Dendritic cell treated with granulocyte-macrophage colony-stimulating factor and Interleukin-4, amounts not matched to agents 40 ng/mL and 50 ng/mL, for 4 days (primary cell): ENCODE measurements at regions not wholly inside any gene's neighbourhood (a gene's known extent, or its start where the extent isn't known, plus 50 kb on each side); places are given as distances from the start of the nearest gene placed in this dataset.
"Not testable (repeated sequence)": the region's sequence is repeated elsewhere in the genome, so short reads cannot be mapped to it uniquely, and the experiment has no call there.

Experiments used
- H3K27ac Mint-ChIP-seq: one replicate; pipeline ENCODE4 v1.8.0; 2022; ENCODE audit warnings: mild to moderate bottlenecking, mixed read lengths
- H3K27me3 Mint-ChIP-seq: one replicate; pipeline ENCODE4 v1.8.0; 2022; ENCODE audit warnings: mild to moderate bottlenecking, mixed read lengths
- H3K36me3 Mint-ChIP-seq: one replicate; pipeline ENCODE4 v1.8.0; 2022; ENCODE audit warnings: low read depth, mixed read lengths
- H3K4me1 Mint-ChIP-seq: one replicate; pipeline ENCODE4 v1.8.0; 2022; ENCODE audit warnings: low read depth, mixed read lengths
- H3K4me3 Mint-ChIP-seq: one replicate; pipeline ENCODE4 v1.8.0; 2022; ENCODE audit warnings: mild to moderate bottlenecking, moderate library complexity, mixed read lengths
- H3K9me3 Mint-ChIP-seq: one replicate; pipeline ENCODE4 v1.8.0; 2022; ENCODE audit warnings: mixed read lengths
- intact Hi-C: fragments of 100-400 bp; cut with micrococcal nuclease; formaldehyde crosslinking; loops from one replicate; pipeline ENCODE4 v1.15.0; 2022

DNA sequence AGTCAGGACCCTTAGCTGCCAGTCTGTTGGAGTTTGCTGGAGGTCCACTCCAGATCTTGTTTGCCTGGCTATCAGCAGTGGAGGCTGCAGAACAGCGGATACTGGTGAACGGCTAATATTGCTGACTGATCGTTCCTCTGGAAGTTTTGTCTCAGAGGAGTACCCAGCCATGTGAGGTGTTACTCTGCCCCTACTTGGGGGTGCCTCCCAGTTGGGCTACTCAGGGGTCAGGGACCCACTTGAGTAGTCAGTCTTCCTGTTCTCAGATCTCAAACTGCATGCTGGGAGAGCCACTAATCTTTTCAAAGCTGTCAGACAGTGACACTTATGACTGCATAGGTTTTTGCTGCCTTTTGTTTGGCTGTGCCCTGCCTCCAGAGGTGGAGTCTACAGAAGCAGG, 160.5 kb downstream of the OR4A47 start:
- intact Hi-C loops, H3K4me3 Mint-ChIP-seq, H3K27me3 Mint-ChIP-seq, H3K27ac Mint-ChIP-seq, H3K4me1 Mint-ChIP-seq, H3K36me3 Mint-ChIP-seq: not testable (repeated sequence)
- peaks cover 61% of the 10 kb centered on the region for H3K9me3 Mint-ChIP-seq

GRCh38 chr11:48669146-48669545, 180.6 kb downstream of the OR4A47 start:
- Mint-ChIP-seq H3K27me3 (no peaks in the 10 kb centered on the region), H3K27ac (no peak overlapping the region), H3K4me1 (no peaks in the 10 kb centered on the region), H3K36me3 (no peaks in the 10 kb centered on the region), H3K4me3 (no peak overlapping the region), H3K9me3 (peaks cover 65% of the 10 kb centered on the region)
- intact Hi-C loops = no loop called here

- no peaks in the 10 kb centered on the region for H3K27me3 Mint-ChIP-seq
- intact Hi-C loops = no loop called here
- H3K27ac Mint-ChIP-seq = no peak overlapping the region
- H3K4me3 Mint-ChIP-seq = no peak overlapping the region
- H3K4me1 Mint-ChIP-seq = no peaks in the 10 kb centered on the region
- H3K9me3 Mint-ChIP-seq = peaks cover 74% of the 10 kb centered on the region
- H3K36me3 Mint-ChIP-seq = no peaks in the 10 kb centered on the region
These were observed 187.4 kb downstream of the OR4A47 start for GRCh38 chr11:48675945-48676344.

DNA sequence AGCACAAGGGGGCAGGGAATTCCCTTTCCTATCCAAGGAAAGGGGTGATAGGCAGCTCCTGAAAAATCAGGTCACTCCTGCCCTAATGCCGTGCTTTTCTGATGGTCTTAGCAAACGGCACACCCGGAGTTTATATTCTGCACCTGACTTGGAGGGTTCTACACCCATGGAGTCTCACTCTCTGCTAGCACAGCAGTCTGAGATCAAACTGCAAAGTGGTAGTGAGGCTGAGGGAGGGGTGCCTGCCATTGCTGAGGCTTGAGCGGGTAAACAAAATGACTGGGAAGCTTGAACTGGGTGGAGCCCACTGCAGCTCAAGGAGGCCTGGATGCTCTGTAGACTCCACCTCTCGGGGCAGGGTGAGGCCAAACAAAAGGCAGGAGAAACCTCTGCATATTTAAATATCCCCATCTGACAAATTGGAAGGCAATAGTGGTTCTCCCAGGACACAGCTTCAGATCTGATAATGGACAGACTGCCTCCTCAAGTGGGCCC, 194.7 kb downstream of the OR4A47 start:
- intact Hi-C loops = no loop called here
- peaks cover 80% of the 10 kb centered on the region for H3K9me3 Mint-ChIP-seq
- H3K4me3 Mint-ChIP-seq = no peak overlapping the region

DNA sequence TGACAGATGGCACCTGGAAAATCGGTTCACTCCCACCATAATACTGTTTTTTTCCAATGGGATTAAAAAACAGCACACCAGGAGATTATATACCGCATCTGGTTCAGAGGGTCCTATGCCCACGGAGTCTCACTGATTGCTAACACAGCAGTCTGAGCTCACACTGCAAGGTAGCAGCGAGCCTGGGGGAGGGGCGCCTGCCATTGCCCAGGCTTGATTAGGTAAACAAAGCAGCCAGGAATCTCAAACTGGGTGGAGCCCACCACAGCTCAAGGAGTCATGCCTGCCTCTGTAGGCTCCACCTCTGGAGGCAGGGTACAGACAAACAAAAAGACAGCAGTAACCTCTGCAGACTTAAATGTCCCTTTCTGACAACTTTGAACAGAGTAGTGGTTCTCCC, 240.9 kb downstream of the OR4A47 start:
- peaks cover 70% of the 10 kb centered on the region for H3K9me3 Mint-ChIP-seq
- H3K4me1 Mint-ChIP-seq, H3K36me3 Mint-ChIP-seq, H3K4me3 Mint-ChIP-seq, intact Hi-C loops, H3K27me3 Mint-ChIP-seq, H3K27ac Mint-ChIP-seq: not testable (repeated sequence)

More for the DNA sequence above, 194.7 kb downstream of the OR4A47 start:
- Mint-ChIP-seq H3K27ac (no peak overlapping the region), H3K27me3 (no peaks in the 10 kb centered on the region), H3K36me3 (no peaks in the 10 kb centered on the region), H3K4me1 (no peaks in the 10 kb centered on the region)

- H3K4me3 Mint-ChIP-seq, H3K27me3 Mint-ChIP-seq, H3K27ac Mint-ChIP-seq, H3K36me3 Mint-ChIP-seq, H3K4me1 Mint-ChIP-seq, intact Hi-C loops: not testable (repeated sequence)
- peaks cover 30% of the 10 kb centered on the region for H3K9me3 Mint-ChIP-seq
These were observed 233.6 kb downstream of the TRIM51G start for GRCh38 chr11:48750081-48750480.
